Upper lobe of left lung (tissue), 4 donors: ENCODE measurements at regions not wholly inside any gene's neighbourhood (a gene's known extent, or its start where the extent isn't known, plus 50 kb on each side); places are given as distances from the start of the nearest gene placed in this dataset.

Experiments
- POLR2A ChIP-seq, 4 donors: fragments of 450-650 bp; IDR thresholded peaks; one replicate each; pipeline ENCODE4 v1.5.1; 2016 to 2017; ENCODE audit warnings: antibody characterized with exemption in 4 of 4, mild to moderate bottlenecking in 2 of 4
- POLR2AphosphoS5 ChIP-seq, 2 donors: sonication (generic); formaldehyde crosslinking; IDR thresholded peaks; one replicate each; pipeline ENCODE4 v1.5.1; 2017; ENCODE audit warnings: antibody characterized with exemption in 2 of 2
- TF ChIP-seq, protein P1 (sequence below), 6 experiments: fragments of 450-650 bp in 4 of 6; fragments of 200-600 bp in 2 of 6; sonication (generic) in 2 of 6; IDR thresholded peaks; one replicate each; pipeline ENCODE4 v1.5.1; 2016 to 2019; ENCODE audit warnings: antibody characterized with exemption in 6 of 6

DNA sequence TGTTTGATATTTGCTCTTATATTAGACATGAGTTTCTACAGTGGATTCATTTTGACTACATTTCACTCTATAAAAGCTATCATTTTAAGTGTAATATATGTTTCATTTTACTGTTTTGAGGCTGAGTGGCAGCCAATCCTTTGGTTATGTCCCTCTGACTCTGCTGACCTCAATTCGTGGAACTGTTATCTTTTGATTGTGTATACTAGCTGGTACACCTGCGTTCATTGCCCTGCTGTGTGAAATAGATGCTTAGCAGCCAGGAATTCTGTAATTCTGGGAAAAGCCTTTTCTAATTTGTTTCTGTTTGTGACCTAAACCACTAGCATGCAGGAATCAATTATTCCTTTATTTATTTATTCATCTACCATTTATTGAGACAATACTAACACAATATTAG, 269.4 kb upstream of the CT83 start:
- no peak for TF ChIP-seq POLR2A (IDR thresholded peaks at IDR 0.05)
- TF ChIP-seq, protein P1, sequence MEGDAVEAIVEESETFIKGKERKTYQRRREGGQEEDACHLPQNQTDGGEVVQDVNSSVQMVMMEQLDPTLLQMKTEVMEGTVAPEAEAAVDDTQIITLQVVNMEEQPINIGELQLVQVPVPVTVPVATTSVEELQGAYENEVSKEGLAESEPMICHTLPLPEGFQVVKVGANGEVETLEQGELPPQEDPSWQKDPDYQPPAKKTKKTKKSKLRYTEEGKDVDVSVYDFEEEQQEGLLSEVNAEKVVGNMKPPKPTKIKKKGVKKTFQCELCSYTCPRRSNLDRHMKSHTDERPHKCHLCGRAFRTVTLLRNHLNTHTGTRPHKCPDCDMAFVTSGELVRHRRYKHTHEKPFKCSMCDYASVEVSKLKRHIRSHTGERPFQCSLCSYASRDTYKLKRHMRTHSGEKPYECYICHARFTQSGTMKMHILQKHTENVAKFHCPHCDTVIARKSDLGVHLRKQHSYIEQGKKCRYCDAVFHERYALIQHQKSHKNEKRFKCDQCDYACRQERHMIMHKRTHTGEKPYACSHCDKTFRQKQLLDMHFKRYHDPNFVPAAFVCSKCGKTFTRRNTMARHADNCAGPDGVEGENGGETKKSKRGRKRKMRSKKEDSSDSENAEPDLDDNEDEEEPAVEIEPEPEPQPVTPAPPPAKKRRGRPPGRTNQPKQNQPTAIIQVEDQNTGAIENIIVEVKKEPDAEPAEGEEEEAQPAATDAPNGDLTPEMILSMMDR (IDR thresholded peaks at IDR 0.05), result no peak
- TF ChIP-seq POLR2AphosphoS5 (IDR thresholded peaks at IDR 0.05), result no peak
